ENCODE measurements at regions not wholly inside any gene's neighbourhood (a gene's known extent, or its start where the extent isn't known, plus 50 kb on each side); places are given as distances from the start of the nearest gene placed in this dataset.

DNA sequence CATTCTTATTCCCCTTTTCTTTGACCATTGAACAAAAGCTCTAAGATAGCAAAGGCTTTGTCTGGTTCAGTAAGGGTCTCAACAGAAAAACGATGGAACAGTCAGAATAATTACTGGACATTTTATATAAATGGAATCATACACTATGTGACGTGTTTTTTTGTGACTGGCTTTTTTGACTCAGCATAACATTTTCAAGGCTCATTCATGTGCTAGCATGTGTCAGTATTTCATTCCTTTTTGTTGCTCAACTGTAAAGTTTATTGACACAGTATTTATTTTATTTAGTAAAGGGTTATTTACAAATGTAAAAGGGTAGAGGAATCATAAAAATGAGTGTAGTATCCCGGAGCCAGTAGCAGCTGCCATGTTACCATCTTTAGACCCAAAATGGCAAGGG is 226.2 kb downstream of the CDRT15L2 start:
- TF ChIP-seq, protein P1, sequence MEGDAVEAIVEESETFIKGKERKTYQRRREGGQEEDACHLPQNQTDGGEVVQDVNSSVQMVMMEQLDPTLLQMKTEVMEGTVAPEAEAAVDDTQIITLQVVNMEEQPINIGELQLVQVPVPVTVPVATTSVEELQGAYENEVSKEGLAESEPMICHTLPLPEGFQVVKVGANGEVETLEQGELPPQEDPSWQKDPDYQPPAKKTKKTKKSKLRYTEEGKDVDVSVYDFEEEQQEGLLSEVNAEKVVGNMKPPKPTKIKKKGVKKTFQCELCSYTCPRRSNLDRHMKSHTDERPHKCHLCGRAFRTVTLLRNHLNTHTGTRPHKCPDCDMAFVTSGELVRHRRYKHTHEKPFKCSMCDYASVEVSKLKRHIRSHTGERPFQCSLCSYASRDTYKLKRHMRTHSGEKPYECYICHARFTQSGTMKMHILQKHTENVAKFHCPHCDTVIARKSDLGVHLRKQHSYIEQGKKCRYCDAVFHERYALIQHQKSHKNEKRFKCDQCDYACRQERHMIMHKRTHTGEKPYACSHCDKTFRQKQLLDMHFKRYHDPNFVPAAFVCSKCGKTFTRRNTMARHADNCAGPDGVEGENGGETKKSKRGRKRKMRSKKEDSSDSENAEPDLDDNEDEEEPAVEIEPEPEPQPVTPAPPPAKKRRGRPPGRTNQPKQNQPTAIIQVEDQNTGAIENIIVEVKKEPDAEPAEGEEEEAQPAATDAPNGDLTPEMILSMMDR (IDR thresholded peaks at IDR 0.05): no peak
- TF ChIP-seq ZFX (IDR thresholded peaks at IDR 0.05; ENCODE audit: borderline replicate concordance): no peak
